LNCAP (cell line): ENCODE measurements at regions not wholly inside any gene's neighbourhood (a gene's known extent, or its start where the extent isn't known, plus 50 kb on each side); places are given as distances from the start of the nearest gene placed in this dataset.

Source experiments
- TF ChIP-seq, protein P1 (sequence below): fragments of 450-650 bp; IDR thresholded peaks from 2 replicates; pipeline ENCODE4 v1.5.1; 2017; ENCODE audit warnings: mild to moderate bottlenecking

DNA sequence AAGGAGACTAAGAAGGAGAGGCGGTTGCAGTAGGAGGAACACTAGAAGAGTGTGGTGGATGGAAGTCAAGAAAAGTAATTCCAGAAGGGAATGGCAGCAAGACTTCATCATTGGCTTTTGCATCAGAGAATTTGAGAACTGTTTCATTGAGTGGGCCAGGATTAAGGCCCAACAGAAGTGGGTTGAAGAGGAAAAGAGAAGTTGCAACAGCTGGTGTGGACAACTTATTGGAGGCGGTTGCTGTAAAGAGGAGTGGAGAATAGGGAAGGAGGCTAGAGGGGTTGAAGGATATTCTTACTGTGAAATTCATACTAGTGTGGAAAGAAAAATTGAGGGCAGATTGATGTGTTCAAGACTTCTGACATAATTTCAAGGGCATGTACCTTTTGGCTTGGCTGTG, 168.7 kb upstream of the FN1 start:
- TF ChIP-seq, protein P1, sequence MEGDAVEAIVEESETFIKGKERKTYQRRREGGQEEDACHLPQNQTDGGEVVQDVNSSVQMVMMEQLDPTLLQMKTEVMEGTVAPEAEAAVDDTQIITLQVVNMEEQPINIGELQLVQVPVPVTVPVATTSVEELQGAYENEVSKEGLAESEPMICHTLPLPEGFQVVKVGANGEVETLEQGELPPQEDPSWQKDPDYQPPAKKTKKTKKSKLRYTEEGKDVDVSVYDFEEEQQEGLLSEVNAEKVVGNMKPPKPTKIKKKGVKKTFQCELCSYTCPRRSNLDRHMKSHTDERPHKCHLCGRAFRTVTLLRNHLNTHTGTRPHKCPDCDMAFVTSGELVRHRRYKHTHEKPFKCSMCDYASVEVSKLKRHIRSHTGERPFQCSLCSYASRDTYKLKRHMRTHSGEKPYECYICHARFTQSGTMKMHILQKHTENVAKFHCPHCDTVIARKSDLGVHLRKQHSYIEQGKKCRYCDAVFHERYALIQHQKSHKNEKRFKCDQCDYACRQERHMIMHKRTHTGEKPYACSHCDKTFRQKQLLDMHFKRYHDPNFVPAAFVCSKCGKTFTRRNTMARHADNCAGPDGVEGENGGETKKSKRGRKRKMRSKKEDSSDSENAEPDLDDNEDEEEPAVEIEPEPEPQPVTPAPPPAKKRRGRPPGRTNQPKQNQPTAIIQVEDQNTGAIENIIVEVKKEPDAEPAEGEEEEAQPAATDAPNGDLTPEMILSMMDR: no peak

DNA sequence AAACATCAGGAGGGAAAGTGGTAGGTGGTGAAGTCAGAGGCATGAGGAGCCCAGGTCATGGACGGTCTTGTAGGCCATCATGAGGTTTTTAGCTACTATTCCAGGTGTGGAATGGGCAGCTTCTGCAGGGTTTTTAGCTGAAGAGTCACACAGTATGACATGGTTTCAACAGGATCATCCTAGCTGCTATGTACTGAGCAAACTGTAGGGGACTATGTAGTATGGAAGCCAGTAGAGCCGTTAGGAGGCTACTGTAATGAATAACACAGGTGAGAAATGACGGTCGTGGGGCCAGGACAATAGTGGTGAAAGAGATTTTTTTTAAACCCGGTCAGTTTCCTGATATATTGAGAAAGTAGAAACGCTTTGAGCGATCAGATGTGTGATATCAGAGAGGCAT, 167.6 kb upstream of the FN1 start:
- TF ChIP-seq, protein P1: no peak

DNA sequence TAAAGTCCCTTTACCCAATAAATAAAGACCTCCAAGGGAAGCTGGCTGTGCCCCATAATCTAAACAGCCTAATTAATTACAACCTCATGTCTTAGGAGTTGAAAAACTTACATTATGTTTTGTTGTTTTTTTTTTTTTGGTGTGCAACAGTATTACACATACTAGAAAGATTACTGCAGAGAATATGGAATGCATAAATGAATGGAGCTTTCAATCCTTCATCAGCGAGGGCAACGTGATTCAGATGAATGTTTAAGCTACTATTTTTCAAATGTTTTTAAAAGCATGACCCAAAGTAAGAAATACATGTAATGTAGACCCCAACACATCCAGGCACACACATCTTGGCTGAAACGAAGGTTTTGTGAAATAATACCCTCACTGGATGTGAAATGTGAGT, 167.1 kb upstream of the FN1 start:
- TF ChIP-seq, protein P1: no peak

DNA sequence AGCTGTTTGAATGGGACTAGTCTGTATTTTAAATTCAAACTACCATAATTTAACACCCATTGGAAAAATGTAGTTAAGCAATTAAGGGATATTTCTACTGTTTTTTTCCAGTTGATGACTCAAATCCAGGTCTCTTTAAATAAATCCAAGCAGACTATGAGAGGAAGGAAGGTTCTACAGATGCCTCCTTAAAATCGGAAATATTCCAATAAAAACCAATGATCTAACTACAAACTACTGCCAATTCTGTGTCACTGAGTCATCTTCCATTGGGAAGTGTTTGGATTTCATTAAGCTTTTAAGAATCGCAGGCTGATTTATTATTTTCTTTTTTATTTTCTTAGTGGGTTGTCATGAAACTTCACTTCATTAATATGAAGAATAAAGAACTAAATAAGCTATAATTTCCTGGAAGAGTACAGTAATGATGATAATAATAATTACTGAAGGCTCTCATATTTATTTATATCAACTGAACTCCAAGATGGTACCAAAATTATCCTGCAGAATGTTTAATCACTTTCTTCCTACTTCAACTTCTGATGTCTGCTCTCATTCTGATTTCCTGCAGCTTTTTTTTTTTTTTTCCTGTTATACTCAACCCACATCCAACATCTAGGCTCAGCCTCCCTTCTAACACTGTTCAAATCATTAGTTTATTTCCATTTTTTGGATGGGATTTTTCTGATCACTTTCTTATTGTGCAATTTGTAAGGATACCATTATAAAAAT, 166.3 kb upstream of the FN1 start:
- TF ChIP-seq, protein P1: no peak

DNA sequence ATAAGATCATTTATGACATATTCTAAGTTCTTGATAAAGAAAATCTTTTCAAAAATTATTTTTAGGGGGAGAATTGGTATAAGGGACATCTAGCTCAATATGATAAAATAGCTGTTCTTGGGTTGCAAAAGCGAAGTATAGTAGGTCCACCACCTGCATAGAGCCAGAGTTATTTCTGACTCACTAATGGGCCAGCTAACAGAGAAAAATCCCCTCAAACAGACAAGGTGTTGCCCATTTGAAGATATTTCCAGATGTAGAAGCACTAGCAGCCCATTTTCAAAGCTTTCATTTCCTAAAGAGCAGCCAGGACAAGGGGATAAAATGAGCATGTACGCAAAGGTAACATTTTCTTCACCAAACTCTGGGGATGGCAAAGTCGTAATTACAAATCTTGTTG, 165.7 kb upstream of the FN1 start:
- TF ChIP-seq, protein P1: no peak

DNA sequence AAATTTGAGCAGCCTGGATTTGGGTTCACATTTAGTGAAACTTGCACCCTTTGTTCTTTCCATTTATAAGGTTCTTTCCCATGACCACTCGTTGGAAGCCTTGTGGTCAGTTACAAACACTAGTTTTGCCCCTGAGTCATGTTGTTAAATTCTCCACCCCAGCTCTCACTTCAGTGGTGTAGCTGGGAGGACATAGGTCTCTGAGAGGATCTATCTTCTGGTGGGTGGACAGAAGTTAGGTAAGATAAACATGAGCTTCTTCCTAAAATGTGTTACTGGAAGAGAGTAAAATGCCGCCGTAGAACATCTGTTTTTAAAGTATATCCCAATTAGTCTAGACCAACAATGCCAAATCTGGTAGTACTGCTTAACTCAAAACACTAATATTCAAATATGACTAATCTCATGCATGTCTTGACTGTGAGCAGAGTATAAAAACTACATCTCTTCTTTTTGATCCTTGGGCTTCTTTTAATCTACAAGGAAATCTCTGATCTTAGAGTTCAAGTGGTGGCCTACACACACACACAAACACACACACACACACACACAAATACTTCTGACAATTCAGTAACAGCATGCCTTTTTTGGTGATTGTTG, 162.6 kb upstream of the FN1 start:
- TF ChIP-seq, protein P1: no peak

DNA sequence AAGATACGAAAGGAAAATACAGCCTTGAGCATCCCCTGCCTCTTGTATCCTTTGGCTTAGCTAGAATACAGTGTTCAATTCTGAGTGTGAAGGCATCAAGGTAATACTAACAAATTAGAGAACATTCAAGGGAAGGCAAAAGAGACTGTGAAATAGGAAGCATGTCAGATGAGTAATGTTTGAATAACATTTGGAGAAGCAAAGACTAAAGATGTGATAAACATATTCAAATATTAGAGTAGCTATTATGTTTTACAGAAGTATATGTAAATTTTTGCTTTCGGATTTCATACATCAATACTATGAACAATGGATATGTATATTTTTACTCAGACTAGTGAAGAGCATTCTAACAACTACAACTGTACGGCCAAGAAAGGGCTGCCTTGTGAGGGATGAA, 161.7 kb upstream of the FN1 start:
- TF ChIP-seq, protein P1: no peak
